SK-N-SH (cell line): ENCODE measurements at regions not wholly inside any gene's neighbourhood (a gene's known extent, or its start where the extent isn't known, plus 50 kb on each side); places are given as distances from the start of the nearest gene placed in this dataset.

Experiments used
- CTCF ChIA-PET: fragments of 300-600, 350-600 bp; formaldehyde crosslinking; extraction: SDS; loops from one replicate; lab custom pipeline; 2021; lab: Yijun Ruan, JAX
- POLR2A ChIA-PET: fragments of 350-600 bp; sonication (Branson Sonifier 250); formaldehyde crosslinking; extraction: SDS; loops from one replicate; lab custom pipeline; 2020; ENCODE audit warnings: antibody characterized with exemption, inconsistent platforms; lab: Yijun Ruan, JAX
- DNase-seq: peaks from one replicate; pipeline ENCODE4 v3.0.0; 2012
- H2AFZ ChIP-seq: fragments of 200-600 bp; sonication (generic); 2 replicates; pipeline ENCODE4 v1.8.1; 2016; ENCODE audit warnings: antibody characterized with exemption, mild to moderate bottlenecking, low read depth
- H3F3A ChIP-seq: fragments of 200-600 bp; sonication (generic); replicated peaks from 2 replicates; pipeline ENCODE3; 2016; ENCODE audit warnings: antibody characterized with exemption, mild to moderate bottlenecking; ENCODE audit not compliant: insufficient read depth
- H3K27ac ChIP-seq, 2 experiments: fragments of 200-500 bp in 1 of 2; fragments of 200-600 bp in 1 of 2; sonication (Bioruptor generic) in 1 of 2; sonication (generic), shearing (Covaris generic) in 1 of 2; 2 replicates each; pipeline versions ENCODE4 v1.5.1 to v1.6.1; 2014 to 2016; ENCODE audit warnings: low read depth in 2 of 2, inconsistent platforms in 1 of 2, low read length in 1 of 2, mild to moderate bottlenecking in 1 of 2, mixed read lengths in 1 of 2
- H3K27me3 ChIP-seq: fragments of 200-600 bp; sonication (generic), shearing (Covaris generic); 2 replicates; pipeline ENCODE4 v1.6.1; 2016; ENCODE audit warnings: mixed run types; ENCODE audit not compliant: insufficient read depth
- H3K36me3 ChIP-seq, 2 experiments: fragments of 200-500 bp in 1 of 2; fragments of 200-600 bp in 1 of 2; sonication (Bioruptor generic) in 1 of 2; sonication (generic) in 1 of 2; replicated peaks in 1 of 2; 2 replicates each; pipeline versions ENCODE3 to v1.5.1; 2014 to 2016; ENCODE audit warnings: low read length in 1 of 2, mild to moderate bottlenecking in 1 of 2; ENCODE audit not compliant: insufficient read depth in 2 of 2, control insufficient read depth in 1 of 2
- H3K4me1 ChIP-seq, 2 experiments: fragments of 200-500 bp in 1 of 2; fragments of 200-600 bp in 1 of 2; sonication (Bioruptor generic) in 1 of 2; sonication (generic), shearing (Covaris generic) in 1 of 2; 2 replicates each; pipeline versions ENCODE4 v1.5.1 to v1.6.1; 2014 to 2016; ENCODE audit warnings: low read depth in 1 of 2, low read length in 1 of 2, mixed run types in 1 of 2; ENCODE audit not compliant: insufficient read depth in 2 of 2, control insufficient read depth in 1 of 2
- H3K4me2 ChIP-seq: fragments of 200-600 bp; sonication (generic), shearing (Covaris generic); 2 replicates; pipeline ENCODE4 v1.6.1; 2017; ENCODE audit warnings: mixed run types
- H3K4me3 ChIP-seq, 2 experiments: fragments of 200-500 bp in 1 of 2; fragments of 200-600 bp in 1 of 2; sonication (Bioruptor generic) in 1 of 2; sonication (generic), shearing (Covaris generic) in 1 of 2; 2 replicates each; pipeline versions ENCODE4 v1.5.1 to v1.8.1; 2014 to 2016; ENCODE audit warnings: low read depth in 2 of 2, inconsistent platforms in 1 of 2, low read length in 1 of 2, mild to moderate bottlenecking in 1 of 2, mixed read lengths in 1 of 2, moderate library complexity in 1 of 2
- H3K79me2 ChIP-seq: fragments of 200-600 bp; sonication (generic); 2 replicates; pipeline ENCODE4 v1.8.1; 2017; ENCODE audit warnings: mild to moderate bottlenecking; ENCODE audit not compliant: insufficient read depth
- H3K9ac ChIP-seq: fragments of 200-600 bp; sonication (generic); 2 replicates; pipeline ENCODE4 v1.6.1; 2017; ENCODE audit warnings: mixed run types
- H3K9me2 ChIP-seq: fragments of 200-600 bp; sonication (generic); 2 replicates; pipeline ENCODE4 v1.6.1; 2017; ENCODE audit warnings: mixed run types
- H3K9me3 ChIP-seq: fragments of 200-600 bp; sonication (generic); 2 replicates; pipeline ENCODE4 v1.6.1; 2017; ENCODE audit warnings: mixed run types, mild to moderate bottlenecking, moderate library complexity
- H4K20me1 ChIP-seq: fragments of 200-600 bp; sonication (generic); 2 replicates; pipeline ENCODE4 v1.6.1; 2017; ENCODE audit warnings: mild to moderate bottlenecking, mixed run types; ENCODE audit not compliant: insufficient read depth
- CHD2 ChIP-seq: fragments of 150-350 bp; IDR thresholded peaks from 2 replicates; pipeline ENCODE4 v1.6.1; 2018; ENCODE audit warnings: low read length; ENCODE audit not compliant: partially characterized antibody
- ELF1 ChIP-seq: IDR thresholded peaks from 2 replicates; pipeline ENCODE4 v1.4.0; 2012
- EZH2phosphoT487 ChIP-seq: fragments of 200-600 bp; sonication (generic); IDR thresholded peaks from 2 replicates; pipeline ENCODE4 v1.6.1; 2017; ENCODE audit warnings: low read depth, mixed run types, mild to moderate bottlenecking, antibody characterized with exemption, moderate library complexity, borderline replicate concordance
- FOXJ3 ChIP-seq: sonication (generic); formaldehyde crosslinking; IDR thresholded peaks from 2 replicates; pipeline ENCODE4 v1.5.1; 2020; ENCODE audit warnings: mild to moderate bottlenecking, missing genetic modification reagents
- FOXM1 ChIP-seq: IDR thresholded peaks from 2 replicates; pipeline ENCODE4 v1.4.0; 2012; ENCODE audit warnings: low read depth, mild to moderate bottlenecking
- GABPA ChIP-seq: IDR thresholded peaks from 2 replicates; pipeline ENCODE4 v1.4.0; 2012; ENCODE audit warnings: low read depth, mild to moderate bottlenecking
- GATA2 ChIP-seq: sonication (generic); formaldehyde crosslinking; IDR thresholded peaks from 2 replicates; pipeline ENCODE4 v1.5.0; 2020; ENCODE audit warnings: mild to moderate bottlenecking, missing genetic modification reagents
- MAX ChIP-seq: IDR thresholded peaks from 2 replicates; pipeline ENCODE4 v1.4.0; 2012; ENCODE audit warnings: low read depth
- MEF2A ChIP-seq: IDR thresholded peaks from 2 replicates; pipeline ENCODE4 v1.4.0; 2012; ENCODE audit warnings: low read depth, borderline replicate concordance
- MXI1 ChIP-seq: IDR thresholded peaks from 2 replicates; pipeline ENCODE4 v1.6.1; 2012; ENCODE audit warnings: mild to moderate bottlenecking, low read depth, low read length, improper control_type of control experiment
- NFIC ChIP-seq: IDR thresholded peaks from 2 replicates; pipeline ENCODE4 v1.4.0; 2012; ENCODE audit warnings: borderline replicate concordance
- POLR2AphosphoS5 ChIP-seq: IDR thresholded peaks from 2 replicates; pipeline ENCODE4 v1.6.1; 2012; ENCODE audit warnings: low read depth, low read length
- RFX5 ChIP-seq: IDR thresholded peaks from 2 replicates; pipeline ENCODE4 v1.6.1; 2012; ENCODE audit warnings: mild to moderate bottlenecking, improper control_type of control experiment, low read length
- SIN3A ChIP-seq: IDR thresholded peaks from 2 replicates; pipeline ENCODE4 v1.6.1; 2012; ENCODE audit warnings: low read depth, mild to moderate bottlenecking, low read length, moderate library complexity, borderline replicate concordance
- SMC3 ChIP-seq: IDR thresholded peaks from 2 replicates; pipeline ENCODE4 v1.6.1; 2012; ENCODE audit warnings: low read depth, low read length, improper control_type of control experiment
- TAF1 ChIP-seq: IDR thresholded peaks from 2 replicates; pipeline ENCODE4 v1.6.1; 2012; ENCODE audit warnings: low read depth, mild to moderate bottlenecking, low read length, moderate library complexity, borderline replicate concordance
- TEAD4 ChIP-seq: IDR thresholded peaks from 2 replicates; pipeline ENCODE4 v1.4.0; 2012; ENCODE audit warnings: mild to moderate bottlenecking, borderline replicate concordance; ENCODE audit not compliant: insufficient read depth
- ZBTB33 ChIP-seq: IDR thresholded peaks from 2 replicates; pipeline ENCODE4 v1.4.0; 2012; ENCODE audit warnings: low read depth, borderline replicate concordance
- WGBS: methylation state at CpG from one replicate; pipeline ENCODE4 v1.1.6; 2017; ENCODE audit warnings: low lambda C conversion rate; 5-methylcytosine and 5-hydroxymethylcytosine counted together
- TF ChIP-seq, protein P1 (sequence below): IDR thresholded peaks from 2 replicates; pipeline ENCODE4; 2012
- TF ChIP-seq, protein P2 (sequence below): IDR thresholded peaks from 2 replicates; pipeline ENCODE4 v1.4.0; 2012; ENCODE audit warnings: low read depth, borderline replicate concordance

- TF ChIP-seq GABPA (no peak), CHD2 (no peak), POLR2AphosphoS5 (no peak), TAF1 (no peak), GATA2 (CRISPR knock-in tag) (no peak), ELF1 (no peak), FOXM1 (no peak), TEAD4 (no peak), EZH2phosphoT487 (no peak), MEF2A (no peak), NFIC (no peak), ZBTB33 (no peak), MXI1 (no peak), SIN3A (no peak), FOXJ3 (CRISPR knock-in tag) (no peak), RFX5 (no peak), MAX (no peak), SMC3 (no peak)
- TF ChIP-seq, protein P1, sequence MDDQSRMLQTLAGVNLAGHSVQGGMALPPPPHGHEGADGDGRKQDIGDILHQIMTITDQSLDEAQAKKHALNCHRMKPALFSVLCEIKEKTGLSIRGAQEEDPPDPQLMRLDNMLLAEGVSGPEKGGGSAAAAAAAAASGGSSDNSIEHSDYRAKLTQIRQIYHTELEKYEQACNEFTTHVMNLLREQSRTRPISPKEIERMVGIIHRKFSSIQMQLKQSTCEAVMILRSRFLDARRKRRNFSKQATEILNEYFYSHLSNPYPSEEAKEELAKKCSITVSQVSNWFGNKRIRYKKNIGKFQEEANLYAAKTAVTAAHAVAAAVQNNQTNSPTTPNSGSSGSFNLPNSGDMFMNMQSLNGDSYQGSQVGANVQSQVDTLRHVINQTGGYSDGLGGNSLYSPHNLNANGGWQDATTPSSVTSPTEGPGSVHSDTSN: no peak
- TF ChIP-seq, protein P2, sequence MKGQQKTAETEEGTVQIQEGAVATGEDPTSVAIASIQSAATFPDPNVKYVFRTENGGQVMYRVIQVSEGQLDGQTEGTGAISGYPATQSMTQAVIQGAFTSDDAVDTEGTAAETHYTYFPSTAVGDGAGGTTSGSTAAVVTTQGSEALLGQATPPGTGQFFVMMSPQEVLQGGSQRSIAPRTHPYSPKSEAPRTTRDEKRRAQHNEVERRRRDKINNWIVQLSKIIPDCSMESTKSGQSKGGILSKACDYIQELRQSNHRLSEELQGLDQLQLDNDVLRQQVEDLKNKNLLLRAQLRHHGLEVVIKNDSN: no peak
- TF ChIP-seq, all 33 proteins: peak for 0
- WGBS: 63% methylated on average over 12 of the region's 12 CpGs
- no peak for DNase-seq
- no peak overlapping the region for H3K4me2 ChIP-seq
- H3K27me3 ChIP-seq: no peaks in the 10 kb centered on the region
- ChIA-PET CTCF (no interaction called here), POLR2A (no interaction called here)
- H2AFZ ChIP-seq: no peak overlapping the region
- no peaks in the 10 kb centered on the region for H3K79me2 ChIP-seq
- H3K4me1 ChIP-seq: no peaks in the 10 kb centered on the region
- no peaks in the 10 kb centered on the region for H4K20me1 ChIP-seq
- H3K4me3 ChIP-seq: no peak overlapping the region
- no peaks in the 10 kb centered on the region for H3K9me3 ChIP-seq
- no peak overlapping the region for H3K9ac ChIP-seq
- H3K36me3 ChIP-seq: no peaks in the 10 kb centered on the region
- no peaks in the 10 kb centered on the region for H3K9me2 ChIP-seq
- H3K27ac ChIP-seq: no peak overlapping the region
- H3F3A ChIP-seq: no peaks in the 10 kb centered on the region
Observed at GRCh38 chr12:130218682-130219081, 56.4 kb downstream of the FZD10 start.
